Osteoblast (primary cell): ENCODE measurements at regions not wholly inside any gene's neighbourhood (a gene's known extent, or its start where the extent isn't known, plus 50 kb on each side); places are given as distances from the start of the nearest gene placed in this dataset.

Experiments
- DNase-seq: peaks from one replicate; pipeline ENCODE4 v3.0.0; 2011; ENCODE audit warnings: low spot score, mixed read lengths; ENCODE audit not compliant: insufficient read length; ENCODE audit errors: missing footprints
- H2AFZ ChIP-seq: 2 replicates; pipeline ENCODE4 v1.6.0; 2011; ENCODE audit warnings: mild to moderate bottlenecking, low read length
- H3K27ac ChIP-seq: 2 replicates; pipeline ENCODE4 v1.5.1; 2011; ENCODE audit warnings: mild to moderate bottlenecking, low read depth, low read length, moderate library complexity
- H3K27me3 ChIP-seq: 2 replicates; pipeline ENCODE4 v1.6.0; 2012; ENCODE audit warnings: mild to moderate bottlenecking, control low read depth, inconsistent platforms, low read length, moderate library complexity; ENCODE audit not compliant: insufficient read depth
- H3K36me3 ChIP-seq: 2 replicates; pipeline ENCODE4 v1.5.1; 2011; ENCODE audit warnings: mild to moderate bottlenecking, low read length, control low read depth, moderate library complexity; ENCODE audit not compliant: insufficient read depth
- H3K4me1 ChIP-seq: 2 replicates; pipeline ENCODE4 v1.5.1; 2011; ENCODE audit warnings: mild to moderate bottlenecking, low read length, control low read depth, moderate library complexity; ENCODE audit not compliant: insufficient read depth
- H3K4me2 ChIP-seq: 2 replicates; pipeline ENCODE4 v1.6.0; 2011; ENCODE audit warnings: mild to moderate bottlenecking, low read length; ENCODE audit not compliant: insufficient read depth
- H3K4me3 ChIP-seq: fragments of 200-600 bp; sonication (generic); 3 replicates; pipeline ENCODE4 v1.5.1; 2012; ENCODE audit warnings: mild to moderate bottlenecking, low read length, inconsistent platforms; ENCODE audit not compliant: insufficient read depth
- H3K79me2 ChIP-seq: 2 replicates; pipeline ENCODE4 v1.6.0; 2012; ENCODE audit warnings: mild to moderate bottlenecking, low read length, control low read depth, inconsistent platforms; ENCODE audit not compliant: insufficient read depth
- H3K9me3 ChIP-seq: 2 replicates; pipeline ENCODE4 v1.5.1; 2011; ENCODE audit warnings: low read depth, low read length, control low read depth
- H4K20me1 ChIP-seq: 2 replicates; pipeline ENCODE4 v1.6.0; 2012; ENCODE audit warnings: mild to moderate bottlenecking, low read length, control low read depth; ENCODE audit not compliant: insufficient read depth
- TF ChIP-seq, protein P1 (sequence below): IDR thresholded peaks from 2 replicates; pipeline ENCODE4 v1.5.1; 2011; ENCODE audit warnings: mild to moderate bottlenecking, low read depth, low read length, moderate library complexity; ENCODE audit errors: extremely low read depth

DNA sequence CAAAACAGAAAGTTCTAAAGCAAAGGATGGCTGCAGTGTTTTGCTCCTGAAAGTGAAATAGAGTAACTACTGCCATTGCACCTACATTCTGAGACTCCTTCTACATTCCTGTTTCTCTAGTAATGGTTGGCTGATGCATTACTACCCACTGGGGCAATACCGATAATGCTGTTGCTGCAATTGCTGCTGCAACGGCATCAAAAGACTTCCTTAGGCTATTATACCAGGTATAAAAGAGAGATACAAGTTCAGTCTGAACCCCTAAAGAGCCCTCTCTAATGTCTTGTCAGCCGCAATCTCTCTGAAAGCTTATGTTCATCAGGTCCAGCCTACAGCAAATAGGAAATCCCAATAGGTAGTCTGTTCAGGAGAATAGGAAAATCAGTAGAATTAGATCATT lies 338.4 kb downstream of the PABPC4L start:
- TF ChIP-seq, protein P1, sequence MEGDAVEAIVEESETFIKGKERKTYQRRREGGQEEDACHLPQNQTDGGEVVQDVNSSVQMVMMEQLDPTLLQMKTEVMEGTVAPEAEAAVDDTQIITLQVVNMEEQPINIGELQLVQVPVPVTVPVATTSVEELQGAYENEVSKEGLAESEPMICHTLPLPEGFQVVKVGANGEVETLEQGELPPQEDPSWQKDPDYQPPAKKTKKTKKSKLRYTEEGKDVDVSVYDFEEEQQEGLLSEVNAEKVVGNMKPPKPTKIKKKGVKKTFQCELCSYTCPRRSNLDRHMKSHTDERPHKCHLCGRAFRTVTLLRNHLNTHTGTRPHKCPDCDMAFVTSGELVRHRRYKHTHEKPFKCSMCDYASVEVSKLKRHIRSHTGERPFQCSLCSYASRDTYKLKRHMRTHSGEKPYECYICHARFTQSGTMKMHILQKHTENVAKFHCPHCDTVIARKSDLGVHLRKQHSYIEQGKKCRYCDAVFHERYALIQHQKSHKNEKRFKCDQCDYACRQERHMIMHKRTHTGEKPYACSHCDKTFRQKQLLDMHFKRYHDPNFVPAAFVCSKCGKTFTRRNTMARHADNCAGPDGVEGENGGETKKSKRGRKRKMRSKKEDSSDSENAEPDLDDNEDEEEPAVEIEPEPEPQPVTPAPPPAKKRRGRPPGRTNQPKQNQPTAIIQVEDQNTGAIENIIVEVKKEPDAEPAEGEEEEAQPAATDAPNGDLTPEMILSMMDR = no peak
- Histone ChIP-seq H3K27ac (no peak overlapping the region), H3K27me3 (no peaks in the 10 kb centered on the region), H4K20me1 (no peaks in the 10 kb centered on the region), H3K9me3 (no peaks in the 10 kb centered on the region), H3K4me1 (peaks cover 4% of the 10 kb centered on the region), H3K4me3 (no peak overlapping the region), H2AFZ (no peak overlapping the region), H3K79me2 (no peaks in the 10 kb centered on the region), H3K4me2 (no peak overlapping the region), H3K36me3 (no peaks in the 10 kb centered on the region)
- DNase-seq = no peak

DNA sequence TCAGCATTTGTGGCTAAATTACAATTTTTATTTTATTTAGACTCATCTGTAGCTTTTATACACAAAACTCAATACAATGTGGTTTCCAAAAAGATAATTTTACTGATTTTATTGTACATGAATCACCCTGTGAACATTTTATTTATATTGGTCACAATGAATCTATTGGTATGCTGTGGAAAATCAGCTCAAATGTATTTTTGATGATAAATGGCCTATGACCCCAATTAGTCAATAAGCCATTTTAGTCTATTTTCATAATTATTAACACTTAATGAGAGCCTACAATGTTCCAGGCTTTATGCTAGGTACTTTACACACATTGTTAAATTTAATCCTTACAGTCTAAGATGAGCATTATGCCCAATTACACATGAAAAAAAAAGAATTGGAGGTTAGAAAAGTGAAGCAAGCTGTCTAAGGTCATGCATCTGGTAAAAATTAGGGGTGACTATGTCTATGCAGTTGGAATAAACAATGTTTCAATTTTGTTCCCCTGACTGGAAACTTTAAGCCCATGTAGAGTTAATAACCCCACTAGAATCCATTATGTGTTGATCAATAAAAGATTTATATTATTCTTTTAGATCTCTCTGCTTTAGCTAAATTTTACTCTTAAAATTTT lies 344.7 kb downstream of the PABPC4L start:
- TF ChIP-seq, protein P1 = no peak
- H4K20me1 ChIP-seq = no peaks in the 10 kb centered on the region
- no peak for DNase-seq
- H3K4me2 ChIP-seq = no peak overlapping the region
- H3K4me3 ChIP-seq = no peak overlapping the region
- no peaks in the 10 kb centered on the region for H3K36me3 ChIP-seq
- no peaks in the 10 kb centered on the region for H3K79me2 ChIP-seq
- H3K9me3 ChIP-seq = no peaks in the 10 kb centered on the region
- H3K4me1 ChIP-seq = no peaks in the 10 kb centered on the region
- no peak overlapping the region for H3K27ac ChIP-seq
- no peak overlapping the region for H2AFZ ChIP-seq
- H3K27me3 ChIP-seq = no peaks in the 10 kb centered on the region

DNA sequence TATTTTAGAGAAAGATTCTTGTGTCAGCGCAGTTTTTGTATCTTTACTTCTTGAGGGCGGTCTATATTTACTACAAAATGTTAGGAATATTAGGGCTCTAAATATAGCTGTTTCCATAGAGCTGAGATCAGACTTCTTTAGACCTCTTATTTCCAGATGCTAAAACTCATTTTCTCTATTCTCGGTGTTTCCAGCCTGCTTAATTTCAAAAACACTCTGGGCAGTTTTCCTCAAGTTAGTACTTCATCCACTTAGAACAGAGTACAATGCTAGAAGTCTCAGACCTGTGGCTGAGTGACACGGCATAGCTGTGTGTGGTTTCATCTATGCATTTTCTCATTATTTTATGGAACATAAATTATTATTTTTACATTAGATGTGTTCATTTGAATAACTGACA lies 346.6 kb downstream of the PABPC4L start:
- Histone ChIP-seq H3K36me3 (no peaks in the 10 kb centered on the region), H3K27ac (no peak overlapping the region), H3K9me3 (no peaks in the 10 kb centered on the region), H3K4me1 (no peaks in the 10 kb centered on the region), H3K79me2 (no peaks in the 10 kb centered on the region), H2AFZ (no peak overlapping the region), H3K4me2 (no peak overlapping the region), H4K20me1 (no peaks in the 10 kb centered on the region), H3K27me3 (no peaks in the 10 kb centered on the region), H3K4me3 (no peak overlapping the region)
- no peak for DNase-seq
- TF ChIP-seq, protein P1 = no peak

DNA sequence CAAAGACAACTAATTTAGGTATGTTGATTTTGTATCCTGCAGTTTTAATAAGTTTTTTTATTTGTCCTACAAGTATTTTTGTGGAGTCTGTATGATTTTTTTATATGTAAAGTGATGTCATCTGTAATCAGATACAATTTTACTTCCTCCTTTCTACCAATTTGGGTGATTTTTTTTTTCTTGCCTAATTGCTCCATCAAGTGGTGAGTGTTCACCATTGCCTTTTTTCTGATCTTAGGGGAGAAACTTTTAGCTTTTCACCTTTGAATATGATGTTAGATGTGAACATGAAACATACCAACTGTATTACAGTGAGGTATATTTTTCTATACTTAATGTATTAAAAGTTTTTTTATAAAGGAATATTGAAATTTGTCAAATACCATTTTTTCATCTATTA lies 362.3 kb downstream of the PABPC4L start:
- DNase-seq = no peak
- H3K4me1 ChIP-seq = no peaks in the 10 kb centered on the region
- H2AFZ ChIP-seq = no peak overlapping the region
- TF ChIP-seq, protein P1 = no peak
- H3K79me2 ChIP-seq = no peaks in the 10 kb centered on the region
- H3K4me2 ChIP-seq = no peak overlapping the region
- H3K27ac ChIP-seq = no peak overlapping the region
- no peaks in the 10 kb centered on the region for H3K36me3 ChIP-seq
- H3K4me3 ChIP-seq = no peak overlapping the region
- H3K27me3 ChIP-seq = no peaks in the 10 kb centered on the region
- no peaks in the 10 kb centered on the region for H4K20me1 ChIP-seq
- peaks cover 3% of the 10 kb centered on the region for H3K9me3 ChIP-seq
